ENCODE measurements at regions not wholly inside any gene's neighbourhood (a gene's known extent, or its start where the extent isn't known, plus 50 kb on each side); places are given as distances from the start of the nearest gene placed in this dataset.

GRCh38 chr9:19920401-19920800, 131.6 kb upstream of the SLC24A2 start:
- TF ChIP-seq CTCF (IDR thresholded peaks at IDR 0.05) (no peak), ZFX (IDR thresholded peaks at IDR 0.05; ENCODE audit: borderline replicate concordance) (no peak)

Measured in 22Rv1 (cell line).